Effector memory CD4-positive, alpha-beta T cell (primary cell): ENCODE measurements at regions not wholly inside any gene's neighbourhood (a gene's known extent, or its start where the extent isn't known, plus 50 kb on each side); places are given as distances from the start of the nearest gene placed in this dataset.
A peak's percentile ranks its signal among the peaks of the same experiment; 100 is the strongest.
"Not testable (repeated sequence)": the region's sequence is repeated elsewhere in the genome, so short reads cannot be mapped to it uniquely, and the experiment has no call there.

Experiments
- DNase-seq, 3 donors: peaks; one replicate each; pipeline ENCODE4 v3.0.0-alpha.2; 2020
- H3K27ac ChIP-seq: 2 replicates; pipeline ENCODE4 v1.7.0; 2013; ENCODE audit warnings: mild to moderate bottlenecking, low read length, moderate library complexity; ENCODE audit not compliant: insufficient read depth, poor library complexity, severe bottlenecking
- H3K27me3 ChIP-seq: replicated peaks from 2 replicates; pipeline ENCODE4 v1.7.0; 2013; ENCODE audit warnings: mild to moderate bottlenecking, low read length; ENCODE audit not compliant: insufficient read depth, control insufficient read depth, poor library complexity, severe bottlenecking
- H3K36me3 ChIP-seq: 2 replicates; pipeline ENCODE4 v1.7.0; 2013; ENCODE audit warnings: mild to moderate bottlenecking, low read length, moderate library complexity; ENCODE audit not compliant: control insufficient read depth, insufficient read depth
- H3K4me1 ChIP-seq: 2 replicates; pipeline ENCODE4 v1.7.0; 2013; ENCODE audit warnings: low read length, mild to moderate bottlenecking; ENCODE audit not compliant: control insufficient read depth, insufficient read depth, poor library complexity, severe bottlenecking
- H3K4me3 ChIP-seq: 2 replicates; pipeline ENCODE4 v1.7.0; 2013; ENCODE audit warnings: low read length, low read depth, mild to moderate bottlenecking; ENCODE audit not compliant: insufficient read depth, poor library complexity, severe bottlenecking
- H3K9me3 ChIP-seq: 2 replicates; pipeline ENCODE4 v1.7.0; 2013; ENCODE audit warnings: mild to moderate bottlenecking, low read length, moderate library complexity; ENCODE audit not compliant: control insufficient read depth

DNA sequence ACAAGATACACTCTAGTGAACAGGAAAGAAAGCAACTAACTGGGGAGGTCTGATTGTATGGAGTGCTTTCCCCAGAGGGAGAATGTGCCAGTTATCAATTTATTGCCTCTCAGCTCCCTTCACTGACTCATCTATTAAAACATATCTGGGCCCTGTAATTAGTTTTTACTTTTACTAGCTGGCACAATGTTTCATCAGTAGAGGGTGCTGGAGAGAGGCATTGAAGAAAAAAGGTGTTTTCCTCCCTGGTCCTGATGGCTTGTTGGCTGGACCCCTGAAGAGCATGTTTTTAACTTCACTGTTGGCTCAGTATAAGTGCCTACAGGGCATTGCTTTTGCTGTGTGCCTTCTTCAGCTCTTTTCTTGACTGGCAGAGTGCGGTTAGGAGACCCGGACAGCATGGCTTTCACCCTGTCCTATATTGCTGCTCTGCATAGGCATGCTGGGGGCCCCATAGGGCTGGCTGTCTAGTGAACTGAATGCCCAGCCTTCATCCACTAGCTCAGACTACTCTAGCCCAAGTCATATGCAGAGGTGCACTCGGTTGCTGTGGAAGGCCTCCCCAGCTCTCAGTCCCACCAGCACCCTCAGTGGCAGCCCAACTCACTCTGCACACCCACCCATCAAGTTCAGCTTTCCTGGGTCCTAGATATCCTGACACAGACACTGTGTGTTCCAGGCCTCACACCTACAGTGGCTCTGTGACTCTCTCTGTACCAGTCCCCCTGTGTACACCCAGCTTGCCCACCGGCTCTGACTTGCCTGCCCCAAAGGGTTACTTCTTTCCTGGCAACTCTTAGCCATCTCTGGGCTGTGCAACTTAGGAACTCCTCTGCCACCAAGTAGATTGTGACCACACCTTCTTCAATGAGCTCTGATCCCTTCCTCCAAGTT lies 62.3 kb upstream of the ACYP2 start:
- Histone ChIP-seq H3K4me1 (peaks cover 7% of the 10 kb centered on the region), H3K36me3 (no peaks in the 10 kb centered on the region), H3K27me3 (no peaks in the 10 kb centered on the region), H3K4me3 (no peak overlapping the region), H3K27ac (peak overlapping the region; percentile 35), H3K9me3 (no peaks in the 10 kb centered on the region)
- no peak for DNase-seq

DNA sequence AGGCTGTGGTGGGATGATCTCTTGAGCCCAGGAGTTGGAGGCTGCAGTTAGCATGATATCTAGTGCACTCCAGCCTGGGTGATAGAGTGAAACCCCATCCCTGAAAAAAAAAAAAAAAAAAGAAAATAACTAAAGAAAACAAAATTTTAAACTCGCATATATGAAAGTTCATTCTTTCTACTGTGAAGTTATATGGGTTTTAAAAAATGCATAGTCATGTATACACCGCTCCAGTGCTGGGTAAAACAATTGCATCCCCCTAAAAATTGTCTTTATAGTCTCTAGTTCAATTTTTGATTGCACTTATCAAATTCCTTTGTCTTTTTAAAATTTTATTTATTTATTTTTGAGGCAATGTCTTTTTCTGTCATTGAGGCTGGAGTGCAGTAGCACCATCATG lies 65.0 kb upstream of the ACYP2 start:
- peaks cover 7% of the 10 kb centered on the region for H3K4me1 ChIP-seq
- H3K27ac ChIP-seq, result no peak overlapping the region
- H3K27me3 ChIP-seq, result no peaks in the 10 kb centered on the region
- no peak overlapping the region for H3K4me3 ChIP-seq
- no peaks in the 10 kb centered on the region for H3K9me3 ChIP-seq
- DNase-seq, result no peak
- no peaks in the 10 kb centered on the region for H3K36me3 ChIP-seq

DNA sequence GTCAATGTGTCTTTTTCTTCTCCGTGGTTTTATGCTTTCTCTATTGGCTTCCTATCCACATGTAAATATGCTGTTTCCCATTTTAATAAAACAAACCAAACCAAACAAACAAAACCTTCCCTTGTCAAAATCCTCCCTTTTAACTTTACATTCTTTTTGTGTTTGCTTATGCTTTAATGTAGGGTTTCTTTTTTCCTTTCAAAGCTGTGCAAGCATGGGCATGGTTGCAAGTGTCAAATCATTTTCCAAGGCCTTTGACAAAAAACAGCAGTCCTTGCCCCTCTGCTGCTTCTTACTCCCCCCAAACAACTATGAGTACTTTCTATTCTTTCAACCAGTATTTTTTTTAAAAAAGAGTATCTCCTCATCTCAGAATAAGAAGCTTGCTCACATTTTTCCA lies 66.0 kb upstream of the ACYP2 start:
- Histone ChIP-seq H3K27me3 (no peaks in the 10 kb centered on the region), H3K27ac (no peak overlapping the region), H3K36me3 (no peaks in the 10 kb centered on the region), H3K9me3 (no peaks in the 10 kb centered on the region), H3K4me1 (peaks cover 4% of the 10 kb centered on the region), H3K4me3 (no peak overlapping the region)
- no peak for DNase-seq

DNA sequence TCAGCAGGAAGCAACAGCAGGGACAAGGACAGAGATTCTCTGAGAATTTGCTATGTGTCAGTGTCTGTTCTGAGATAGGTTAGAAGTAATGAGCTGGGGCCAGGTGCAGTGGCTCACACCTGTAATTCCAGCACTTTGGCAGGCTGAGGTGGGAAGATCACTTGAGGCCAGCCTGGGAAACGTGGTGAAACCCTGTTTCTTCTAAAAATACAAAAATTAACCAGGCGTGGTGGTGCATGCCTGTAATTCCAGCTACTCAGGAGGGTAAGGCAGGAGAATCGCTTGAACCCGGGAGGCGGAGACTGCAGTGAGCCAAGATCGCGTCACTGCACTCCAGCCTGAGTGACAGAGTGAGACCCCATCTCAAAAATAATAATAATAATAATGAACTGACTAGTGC lies 66.5 kb upstream of the ACYP2 start:
- DNase-seq, result not testable (repeated sequence)

DNA sequence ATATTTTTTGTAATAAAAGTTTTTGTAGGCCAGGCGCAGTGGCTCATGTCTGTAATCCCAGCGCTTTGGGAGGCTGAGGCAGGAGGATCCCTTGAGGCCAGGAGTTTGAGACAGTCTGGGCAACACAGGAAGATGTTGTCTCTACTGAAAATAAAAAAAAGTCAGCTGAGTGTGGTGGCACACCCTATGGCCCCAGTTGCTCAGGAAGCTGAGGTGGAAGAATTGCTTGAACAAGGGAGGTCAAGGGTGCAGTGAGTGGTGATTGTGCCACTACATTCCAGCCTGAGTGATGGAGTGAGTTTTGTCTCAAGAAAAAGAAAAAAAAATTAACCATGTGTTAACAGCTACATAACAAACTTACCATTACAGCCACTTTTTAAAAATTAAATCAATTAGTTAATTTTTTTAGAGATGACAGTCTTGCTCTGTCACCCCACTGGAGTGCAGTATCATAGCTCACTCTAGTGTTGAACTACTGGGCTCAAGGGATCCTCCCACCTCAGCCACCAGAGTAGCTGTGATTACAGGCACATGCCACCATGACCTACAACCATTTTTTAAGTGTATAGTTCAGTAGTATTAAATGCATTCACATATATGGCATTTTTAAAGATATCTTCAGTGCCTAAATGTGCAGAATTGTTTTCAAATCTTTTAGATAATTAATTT lies 67.2 kb upstream of the ACYP2 start:
- Histone ChIP-seq H3K9me3 (no peaks in the 10 kb centered on the region), H3K27me3 (no peaks in the 10 kb centered on the region), H3K36me3 (no peaks in the 10 kb centered on the region), H3K4me3 (no peak overlapping the region), H3K4me1 (peaks cover 3% of the 10 kb centered on the region), H3K27ac (no peak overlapping the region)
- no peak for DNase-seq

More for the DNA sequence above, 66.5 kb upstream of the ACYP2 start:
- H3K4me1 ChIP-seq, H3K27me3 ChIP-seq, H3K27ac ChIP-seq, H3K4me3 ChIP-seq, H3K9me3 ChIP-seq, H3K36me3 ChIP-seq: not testable (repeated sequence)

DNA sequence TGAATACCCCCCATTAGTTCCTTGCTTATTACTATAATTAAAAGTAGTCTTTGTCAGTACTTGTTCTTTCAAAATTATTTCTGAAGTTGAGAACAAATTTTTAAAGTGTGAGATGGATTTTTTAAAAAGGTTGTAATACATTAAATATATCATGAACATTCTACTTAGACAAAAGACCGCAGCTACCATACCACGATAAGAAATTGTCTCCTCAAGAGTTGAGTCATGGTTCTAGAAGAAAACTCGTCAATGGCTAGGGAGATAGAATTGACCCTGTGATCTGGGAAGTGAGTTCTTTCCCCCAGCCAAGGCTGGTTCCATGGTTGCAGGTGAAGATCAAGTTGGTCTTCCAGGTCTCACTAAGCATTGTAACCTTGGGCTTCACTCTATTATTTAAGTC lies 67.8 kb upstream of the ACYP2 start:
- Histone ChIP-seq H3K36me3 (no peaks in the 10 kb centered on the region), H3K27me3 (no peaks in the 10 kb centered on the region), H3K9me3 (no peaks in the 10 kb centered on the region), H3K4me1 (no peaks in the 10 kb centered on the region), H3K27ac (no peak overlapping the region), H3K4me3 (no peak overlapping the region)
- no peak for DNase-seq

DNA sequence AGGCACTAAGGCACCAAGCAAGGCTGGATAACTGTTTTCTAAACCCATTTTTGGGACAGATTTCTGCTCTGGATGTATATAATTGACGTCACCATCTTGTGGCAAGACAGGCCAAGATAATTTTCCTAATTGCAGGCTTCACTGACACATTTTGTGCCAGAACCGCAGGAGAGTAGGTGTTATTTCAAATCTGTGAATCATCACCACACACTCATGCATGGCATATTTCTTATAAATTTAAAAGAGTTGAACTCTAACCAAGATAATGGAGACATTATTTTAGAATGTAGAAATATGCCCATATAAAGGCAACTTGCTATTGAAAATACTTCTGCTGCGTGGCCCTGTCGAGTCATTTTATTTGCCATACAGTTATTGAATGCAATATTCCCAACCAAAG lies 68.3 kb upstream of the ACYP2 start:
- Histone ChIP-seq H3K9me3 (no peaks in the 10 kb centered on the region), H3K4me3 (no peak overlapping the region), H3K4me1 (no peaks in the 10 kb centered on the region), H3K27me3 (no peaks in the 10 kb centered on the region), H3K36me3 (no peaks in the 10 kb centered on the region), H3K27ac (no peak overlapping the region)
- DNase-seq, result no peak

DNA sequence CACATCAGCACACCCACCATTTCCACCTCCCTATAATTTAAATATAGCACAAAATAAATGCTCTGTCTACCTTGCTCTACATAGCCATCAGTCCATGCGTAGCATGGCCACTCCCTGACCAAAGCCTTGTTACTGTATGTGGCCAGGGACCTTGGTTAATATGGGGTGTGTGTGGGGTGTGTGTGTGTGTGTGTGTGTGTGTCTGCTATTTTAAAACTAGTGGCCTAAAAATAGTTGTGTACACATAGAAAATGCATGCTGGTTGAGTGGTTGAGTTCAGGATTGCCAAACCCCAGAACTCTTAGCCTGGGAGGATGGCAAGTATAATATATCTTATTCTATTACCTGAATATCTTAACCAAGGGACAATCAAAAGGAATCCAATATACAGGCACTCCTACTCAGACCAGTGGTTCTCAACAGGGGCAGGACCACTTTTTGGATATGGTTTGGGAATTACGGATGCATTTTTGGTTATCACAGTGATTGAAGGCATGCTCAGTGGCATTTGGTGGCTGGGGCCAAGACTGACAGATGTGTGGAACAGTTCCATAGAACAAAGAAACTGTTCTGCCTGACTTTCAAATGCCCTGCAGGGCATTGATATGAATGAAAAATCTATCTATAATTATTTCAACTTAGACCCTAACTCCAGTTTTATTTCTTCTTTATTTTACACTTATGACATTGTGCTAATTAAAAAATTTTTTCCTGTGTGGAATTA lies 72.3 kb upstream of the PSME4 start:
- Histone ChIP-seq H3K27ac (no peak overlapping the region), H3K9me3 (no peaks in the 10 kb centered on the region), H3K4me3 (no peak overlapping the region), H3K27me3 (no peaks in the 10 kb centered on the region), H3K36me3 (no peaks in the 10 kb centered on the region), H3K4me1 (no peaks in the 10 kb centered on the region)
- no peak for DNase-seq

DNA sequence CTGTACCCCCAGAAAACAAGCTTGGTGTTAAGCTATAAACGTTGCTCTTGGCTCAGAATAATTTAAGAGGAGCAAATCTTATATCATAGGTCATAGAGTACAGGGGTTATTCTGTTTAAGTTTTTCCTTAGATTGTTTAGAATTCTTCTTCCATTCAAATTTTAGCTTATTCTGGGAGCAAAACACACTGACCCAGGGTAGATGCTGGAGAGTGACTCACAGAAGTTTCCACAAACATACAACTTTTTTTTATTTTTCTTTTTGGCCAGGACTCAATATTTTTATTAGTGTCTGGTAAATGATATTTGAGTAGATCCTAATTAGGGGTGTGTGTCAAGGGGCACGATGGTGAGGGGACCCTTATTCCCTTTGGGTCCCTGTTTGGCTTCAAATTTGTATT lies 71.5 kb upstream of the PSME4 start:
- no peak for DNase-seq
- no peaks in the 10 kb centered on the region for H3K9me3 ChIP-seq
- H3K36me3 ChIP-seq, result no peaks in the 10 kb centered on the region
- H3K27ac ChIP-seq, result no peak overlapping the region
- no peak overlapping the region for H3K4me3 ChIP-seq
- H3K27me3 ChIP-seq, result no peaks in the 10 kb centered on the region
- no peaks in the 10 kb centered on the region for H3K4me1 ChIP-seq

DNA sequence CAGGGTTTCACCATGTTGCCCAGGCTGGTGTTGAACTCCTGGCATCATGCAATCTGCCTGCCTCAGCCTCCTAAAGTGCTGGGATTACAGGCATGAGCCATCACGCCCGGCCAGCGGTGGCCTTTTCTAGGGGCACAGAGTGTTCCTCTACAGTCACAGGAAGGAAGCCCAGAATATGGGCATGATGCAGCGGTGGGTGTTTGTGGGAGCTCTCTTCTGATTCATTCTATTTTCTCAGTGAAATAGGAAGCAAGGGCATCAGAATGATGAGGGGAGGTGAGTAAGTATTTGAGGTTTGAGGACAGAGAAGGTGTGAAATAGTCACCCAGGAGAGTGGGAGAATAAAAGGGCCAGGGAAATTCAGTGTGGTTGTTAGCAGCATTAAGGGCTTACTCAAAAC lies 70.3 kb upstream of the PSME4 start:
- H3K4me3 ChIP-seq, result no peak overlapping the region
- no peak overlapping the region for H3K27ac ChIP-seq
- no peaks in the 10 kb centered on the region for H3K27me3 ChIP-seq
- no peak for DNase-seq
- H3K9me3 ChIP-seq, result no peaks in the 10 kb centered on the region
- no peaks in the 10 kb centered on the region for H3K36me3 ChIP-seq
- no peaks in the 10 kb centered on the region for H3K4me1 ChIP-seq
